ENCODE measurements at regions not wholly inside any gene's neighbourhood (a gene's known extent, or its start where the extent isn't known, plus 50 kb on each side); places are given as distances from the start of the nearest gene placed in this dataset.
"Not testable (repeated sequence)": the region's sequence is repeated elsewhere in the genome, so short reads cannot be mapped to it uniquely, and the experiment has no call there.

GRCh38 chr3:87742250-87742649 lies 316.6 kb downstream of the CGGBP1 start:
- CTCF ChIA-PET: no interaction called here
- intact Hi-C loops (cut with micrococcal nuclease): no loop called here
- FAIRE-seq: no peak

GRCh38 chr3:87740894-87741293 lies 317.9 kb downstream of the CGGBP1 start:
- H4K20me1 ChIP-seq (replicated peaks; ENCODE audit: control insufficient read depth, extremely low read depth, insufficient read depth, low read length); H2AFZ ChIP-seq (ENCODE audit: low read depth, low read length); H3K9me3 ChIP-seq (replicated peaks; ENCODE audit: control insufficient read depth, insufficient read depth, low read length); H3K36me3 ChIP-seq (ENCODE audit: control insufficient read depth in 2 of 2, extremely low read depth in 1 of 2, insufficient read depth in 2 of 2, low read length in 2 of 2); dilution Hi-C loops (cut with MboI; ENCODE audit: extremely low pct_ligation_motif_present, low sequenced_read_pairs); H3K27me3 ChIP-seq (ENCODE audit: control insufficient read depth in 2 of 2, insufficient read depth in 2 of 2, low read length in 2 of 2); POLR2A ChIA-PET; H3K27ac ChIP-seq (ENCODE audit: insufficient read depth, low read depth, low read length); BruUV-seq (replicated peaks); CTCF ChIA-PET; H3K4me1 ChIP-seq (ENCODE audit: control insufficient read depth, extremely low read depth, insufficient read depth, low read length); H3K79me2 ChIP-seq (ENCODE audit: control insufficient read depth, insufficient read depth, low read length); intact Hi-C loops (cut with micrococcal nuclease); H3K4me2 ChIP-seq (ENCODE audit: insufficient read depth, low read length); FAIRE-seq; H3K4me3 ChIP-seq (replicated peaks in 1 of 3; ENCODE audit: insufficient read depth in 1 of 3, low read depth in 1 of 3, low read length in 3 of 3); H3K9me1 ChIP-seq (replicated peaks; ENCODE audit: control insufficient read depth, extremely low read depth, insufficient read depth, low read length); H3K9ac ChIP-seq (replicated peaks; ENCODE audit: extremely low read depth, insufficient read depth, low read length); DNase-seq (ENCODE audit: low read depth, low spot score): not testable (repeated sequence)

More at GRCh38 chr3:87742250-87742649, 316.6 kb downstream of the CGGBP1 start:
- H3K79me2 ChIP-seq (ENCODE audit: control insufficient read depth, insufficient read depth, low read length): no peaks in the 10 kb centered on the region
- POLR2A ChIA-PET: no interaction called here
- no peak overlapping the region for H3K4me2 ChIP-seq (ENCODE audit: insufficient read depth, low read length)
- no peaks in the 10 kb centered on the region for H3K9me3 ChIP-seq (replicated peaks; ENCODE audit: control insufficient read depth, insufficient read depth, low read length)
- H3K27ac ChIP-seq (ENCODE audit: insufficient read depth, low read depth, low read length): no peak overlapping the region
- DNase-seq (ENCODE audit: low read depth, low spot score): no peak
- dilution Hi-C loops (cut with MboI; ENCODE audit: extremely low pct_ligation_motif_present, low sequenced_read_pairs): no loop called here
- H3K27me3 ChIP-seq (ENCODE audit: control insufficient read depth in 2 of 2, insufficient read depth in 2 of 2, low read length in 2 of 2): no peaks in the 10 kb centered on the region
- H4K20me1 ChIP-seq (replicated peaks; ENCODE audit: control insufficient read depth, extremely low read depth, insufficient read depth, low read length): no peaks in the 10 kb centered on the region
- H2AFZ ChIP-seq (ENCODE audit: low read depth, low read length): no peak overlapping the region
- no peak overlapping the region for H3K4me3 ChIP-seq (replicated peaks in 1 of 3; ENCODE audit: insufficient read depth in 1 of 3, low read depth in 1 of 3, low read length in 3 of 3)
- no peaks in the 10 kb centered on the region for H3K4me1 ChIP-seq (ENCODE audit: control insufficient read depth, extremely low read depth, insufficient read depth, low read length)
- TF ChIP-seq EZH2 (IDR thresholded peaks at IDR 0.05; ENCODE audit: borderline replicate concordance, low read depth, low read length, severe bottlenecking) (no peak), GATA2 (IDR thresholded peaks at IDR 0.05; ENCODE audit: insufficient read depth, insufficient read length, low read depth, low read length) (no peak), CTCF (IDR thresholded peaks at IDR 0.05; ENCODE audit: extremely low read depth in 1 of 2, insufficient read depth in 1 of 2, low read depth in 1 of 2, low read length in 2 of 2) (no peak), POLR2AphosphoS5 (IDR thresholded peaks at IDR 0.05; ENCODE audit: insufficient read depth, low read depth, low read length) (no peak), JUN (IDR thresholded peaks at IDR 0.05; ENCODE audit: borderline replicate concordance, insufficient read depth, insufficient read length, low read depth) (no peak), POLR2A (IDR thresholded peaks at IDR 0.05; ENCODE audit: low read depth, low read length) (no peak), FOS (IDR thresholded peaks at IDR 0.05; ENCODE audit: borderline replicate concordance, insufficient read depth, low read length) (no peak), MAX (IDR thresholded peaks at IDR 0.05; ENCODE audit: insufficient read depth, insufficient read length) (no peak), MYC (IDR thresholded peaks at IDR 0.05; ENCODE audit: low read depth, low read length) (no peak)
- no peaks in the 10 kb centered on the region for H3K9me1 ChIP-seq (replicated peaks; ENCODE audit: control insufficient read depth, extremely low read depth, insufficient read depth, low read length)
- H3K36me3 ChIP-seq (ENCODE audit: control insufficient read depth in 2 of 2, extremely low read depth in 1 of 2, insufficient read depth in 2 of 2, low read length in 2 of 2): no peaks in the 10 kb centered on the region
- H3K9ac ChIP-seq (replicated peaks; ENCODE audit: extremely low read depth, insufficient read depth, low read length): no peak overlapping the region
- BruUV-seq (replicated peaks): no TSS peak

- H3K36me3 ChIP-seq (ENCODE audit: control insufficient read depth in 2 of 2, extremely low read depth in 1 of 2, insufficient read depth in 2 of 2, low read length in 2 of 2); BruUV-seq (replicated peaks); DNase-seq (ENCODE audit: low read depth, low spot score); H3K9me1 ChIP-seq (replicated peaks; ENCODE audit: control insufficient read depth, extremely low read depth, insufficient read depth, low read length); H3K4me2 ChIP-seq (ENCODE audit: insufficient read depth, low read length); H3K9ac ChIP-seq (replicated peaks; ENCODE audit: extremely low read depth, insufficient read depth, low read length); H3K27me3 ChIP-seq (ENCODE audit: control insufficient read depth in 2 of 2, insufficient read depth in 2 of 2, low read length in 2 of 2); CTCF ChIA-PET; dilution Hi-C loops (cut with MboI; ENCODE audit: extremely low pct_ligation_motif_present, low sequenced_read_pairs); H3K4me3 ChIP-seq (replicated peaks in 1 of 3; ENCODE audit: insufficient read depth in 1 of 3, low read depth in 1 of 3, low read length in 3 of 3); intact Hi-C loops (cut with micrococcal nuclease); FAIRE-seq; H4K20me1 ChIP-seq (replicated peaks; ENCODE audit: control insufficient read depth, extremely low read depth, insufficient read depth, low read length); H3K9me3 ChIP-seq (replicated peaks; ENCODE audit: control insufficient read depth, insufficient read depth, low read length); H3K4me1 ChIP-seq (ENCODE audit: control insufficient read depth, extremely low read depth, insufficient read depth, low read length); POLR2A ChIA-PET; H3K79me2 ChIP-seq (ENCODE audit: control insufficient read depth, insufficient read depth, low read length); H3K27ac ChIP-seq (ENCODE audit: insufficient read depth, low read depth, low read length); H2AFZ ChIP-seq (ENCODE audit: low read depth, low read length): not testable (repeated sequence)
Observed at GRCh38 chr3:87737817-87738216, 321.0 kb downstream of the CGGBP1 start.
